ENCODE measurements at regions not wholly inside any gene's neighbourhood (a gene's known extent, or its start where the extent isn't known, plus 50 kb on each side); places are given as distances from the start of the nearest gene placed in this dataset.

GRCh38 chr14:97116546-97116945 is 319.4 kb downstream of the VRK1 start:
- no peak for TF ChIP-seq CTCF (IDR thresholded peaks at IDR 0.05)
- TF ChIP-seq POLR2A (IDR thresholded peaks at IDR 0.05), result no peak

Measured in prostate gland (tissue), 2 donors.